ENCODE measurements at regions not wholly inside any gene's neighbourhood (a gene's known extent, or its start where the extent isn't known, plus 50 kb on each side); places are given as distances from the start of the nearest gene placed in this dataset.

- Mint-ChIP-seq H3K9me3 (ENCODE audit: low read depth) (peaks cover 9% of the 10 kb centered on the region), H3K4me1 (ENCODE audit: low read depth) (no peaks in the 10 kb centered on the region), H3K36me3 (ENCODE audit: low read depth) (no peaks in the 10 kb centered on the region), H3K4me3 (ENCODE audit: unreplicated experiment) (no peak overlapping the region), H3K27me3 (ENCODE audit: low read depth) (no peaks in the 10 kb centered on the region), H3K27ac (ENCODE audit: unreplicated experiment) (no peak overlapping the region)
- no peak for DNase-seq (ENCODE audit: low spot score)
- no peak for TF ChIP-seq CTCF (IDR thresholded peaks at IDR 0.05)
These were observed 74.3 kb downstream of the SLC25A15 start for GRCh38 chr13:40863723-40864122.

GRCh38 chr13:40874138-40874779 lies 84.8 kb downstream of the SLC25A15 start:
- Mint-ChIP-seq H3K27ac (ENCODE audit: unreplicated experiment) (no peak overlapping the region), H3K4me3 (ENCODE audit: unreplicated experiment) (no peak overlapping the region), H3K27me3 (ENCODE audit: low read depth) (no peaks in the 10 kb centered on the region), H3K36me3 (ENCODE audit: low read depth) (peaks cover 50% of the 10 kb centered on the region), H3K9me3 (ENCODE audit: low read depth) (peaks cover 46% of the 10 kb centered on the region), H3K4me1 (ENCODE audit: low read depth) (no peaks in the 10 kb centered on the region)
- TF ChIP-seq CTCF (IDR thresholded peaks at IDR 0.05), result no peak
- DNase-seq (ENCODE audit: low spot score), result no peak

DNA sequence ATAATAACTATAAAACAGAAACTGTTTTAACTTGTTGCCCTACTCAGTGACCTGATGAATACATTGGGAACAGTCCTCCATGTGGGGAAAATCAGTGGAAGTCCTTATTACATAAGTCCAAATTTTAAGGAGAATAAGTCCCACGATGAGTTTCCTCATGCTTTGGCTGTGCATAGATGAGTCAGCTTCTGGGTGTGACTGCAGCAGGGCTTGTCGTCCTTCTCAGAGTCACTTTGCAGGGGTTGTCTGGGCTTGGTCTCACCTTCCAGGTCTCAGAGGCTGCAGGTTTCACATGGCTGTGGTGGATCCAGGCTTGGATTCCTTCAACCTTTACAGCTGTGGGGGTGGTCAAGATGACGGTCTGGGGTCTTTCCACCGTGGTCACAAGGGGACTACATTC lies 85.6 kb downstream of the SLC25A15 start:
- no peaks in the 10 kb centered on the region for H3K27me3 Mint-ChIP-seq (ENCODE audit: low read depth)
- no peaks in the 10 kb centered on the region for H3K4me1 Mint-ChIP-seq (ENCODE audit: low read depth)
- DNase-seq (ENCODE audit: low spot score), result no peak
- peaks cover 50% of the 10 kb centered on the region for H3K36me3 Mint-ChIP-seq (ENCODE audit: low read depth)
- H3K4me3 Mint-ChIP-seq (ENCODE audit: unreplicated experiment), result no peak overlapping the region
- TF ChIP-seq CTCF (IDR thresholded peaks at IDR 0.05), result no peak
- H3K27ac Mint-ChIP-seq (ENCODE audit: unreplicated experiment), result no peak overlapping the region
- H3K9me3 Mint-ChIP-seq (ENCODE audit: low read depth), result peaks cover 46% of the 10 kb centered on the region

- Mint-ChIP-seq H3K27me3 (ENCODE audit: low read depth) (no peaks in the 10 kb centered on the region), H3K4me1 (ENCODE audit: low read depth) (no peaks in the 10 kb centered on the region), H3K9me3 (ENCODE audit: low read depth) (peaks cover 45% of the 10 kb centered on the region), H3K4me3 (ENCODE audit: unreplicated experiment) (no peak overlapping the region), H3K36me3 (ENCODE audit: low read depth) (peaks cover 50% of the 10 kb centered on the region), H3K27ac (ENCODE audit: unreplicated experiment) (no peak overlapping the region)
- DNase-seq (ENCODE audit: low spot score), result no peak
- TF ChIP-seq CTCF (IDR thresholded peaks at IDR 0.05), result no peak
These were observed 86.2 kb downstream of the SLC25A15 start for GRCh38 chr13:40875583-40875982.

DNA sequence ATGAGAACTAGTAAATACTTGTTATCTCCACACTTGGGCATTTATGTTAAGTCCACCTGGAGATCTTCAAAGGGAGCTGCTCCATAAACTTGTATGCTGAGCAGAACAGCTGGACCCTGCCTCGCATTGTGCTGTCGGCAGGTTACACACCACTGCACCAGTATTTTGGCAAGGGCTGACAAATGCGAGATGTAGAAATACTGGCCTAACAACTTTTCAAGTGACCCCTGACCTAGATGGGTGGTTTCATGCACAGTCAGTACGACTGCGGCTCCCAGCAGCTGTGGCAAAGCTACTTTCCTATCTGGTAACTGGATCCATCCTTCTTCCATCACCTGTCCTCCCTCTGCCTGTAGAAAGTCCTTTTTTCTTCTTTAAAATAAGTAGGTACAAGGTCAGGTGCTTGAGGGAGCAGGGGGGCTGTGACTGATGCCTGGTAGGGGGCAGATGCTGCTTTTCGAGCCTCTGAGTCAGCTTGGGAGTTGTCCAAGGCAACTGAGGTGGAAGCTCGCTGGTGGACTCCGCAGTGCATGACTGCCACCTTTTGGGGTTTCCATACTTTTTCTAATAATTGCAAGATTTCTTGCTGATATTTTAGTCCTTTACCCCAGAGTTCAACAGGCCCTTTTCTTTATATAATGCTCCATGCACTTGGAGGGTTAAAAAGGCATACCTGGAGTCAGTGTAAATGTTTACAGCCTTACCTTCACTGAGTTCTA lies 86.8 kb downstream of the SLC25A15 start:
- Mint-ChIP-seq H3K4me3 (ENCODE audit: unreplicated experiment) (no peak overlapping the region), H3K27ac (ENCODE audit: unreplicated experiment) (no peak overlapping the region), H3K9me3 (ENCODE audit: low read depth) (peaks cover 42% of the 10 kb centered on the region), H3K36me3 (ENCODE audit: low read depth) (peaks cover 48% of the 10 kb centered on the region), H3K4me1 (ENCODE audit: low read depth) (peaks cover 5% of the 10 kb centered on the region), H3K27me3 (ENCODE audit: low read depth) (no peaks in the 10 kb centered on the region)
- TF ChIP-seq CTCF (IDR thresholded peaks at IDR 0.05), result no peak
- DNase-seq (ENCODE audit: low spot score), result no peak
